NCI-H1048 (cell line): ENCODE measurements at regions not wholly inside any gene's neighbourhood (a gene's known extent, or its start where the extent isn't known, plus 50 kb on each side); places are given as distances from the start of the nearest gene placed in this dataset.
"Not testable (repeated sequence)": the region's sequence is repeated elsewhere in the genome, so short reads cannot be mapped to it uniquely, and the experiment has no call there.

Source experiments
- DNase-seq: peaks from one replicate; lab custom pipeline; 2025; lab: John Stamatoyannopoulos, UW

DNA sequence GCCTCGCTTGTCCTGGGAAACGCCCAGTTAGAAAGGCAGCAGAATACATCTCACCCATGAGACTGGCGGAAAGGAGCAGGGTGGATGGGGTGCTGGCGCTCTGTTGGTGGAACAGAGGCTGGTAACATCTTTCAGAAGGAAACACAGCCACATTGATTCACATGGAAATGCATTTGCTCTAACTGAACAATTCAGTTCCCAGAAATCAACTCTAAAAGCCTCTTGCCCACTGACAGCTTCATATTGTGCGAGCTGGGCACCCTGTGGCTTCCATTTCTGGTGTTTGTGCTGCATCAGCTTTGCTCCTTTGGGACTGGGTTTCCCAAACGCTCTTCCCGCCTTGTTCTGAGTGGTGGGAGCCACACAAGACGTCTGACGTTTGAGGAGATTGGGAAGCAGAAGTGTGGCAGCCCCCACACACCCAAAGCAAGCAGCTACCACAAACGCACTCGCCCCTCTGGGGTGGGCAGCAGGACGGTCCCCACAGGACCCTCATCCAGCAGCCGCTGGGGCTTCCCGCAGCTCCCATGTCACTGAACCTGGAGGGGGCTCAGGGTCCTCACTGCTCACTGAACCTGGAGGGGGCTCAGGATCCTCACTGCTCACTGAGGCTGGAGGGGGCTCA lies 229.5 kb downstream of the ERMARD start:
- no peak for DNase-seq

DNA sequence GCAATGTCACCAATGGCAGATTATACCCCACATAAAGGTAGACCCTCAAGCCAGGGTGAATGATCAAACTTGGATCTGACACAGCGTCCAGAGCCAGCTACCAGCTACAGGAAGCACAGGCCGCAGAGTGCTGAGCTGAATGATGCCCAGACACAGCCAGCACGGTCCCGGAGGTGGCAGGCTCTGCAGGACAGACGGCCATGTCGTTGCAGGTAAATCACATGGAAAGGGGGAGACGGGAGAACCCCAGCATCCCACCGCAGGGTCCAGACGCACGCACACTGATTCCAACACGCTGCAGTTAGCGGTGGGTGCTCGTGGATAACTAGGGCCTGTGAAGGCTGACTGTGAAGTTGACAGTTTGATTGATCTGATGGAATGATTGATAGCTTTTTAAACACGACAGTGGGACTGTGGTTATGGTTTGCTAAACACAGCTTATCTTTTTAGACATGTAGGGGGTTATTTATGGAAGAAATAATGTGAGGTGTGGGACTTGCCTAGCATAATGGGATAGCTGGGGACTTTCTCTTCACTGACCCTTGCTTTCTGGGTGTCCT lies 228.5 kb downstream of the ERMARD start:
- DNase-seq: no peak

- no peak for DNase-seq
These were observed 227.3 kb downstream of the ERMARD start for GRCh38 chr6:169978615-169979161.

- no peak for DNase-seq
These were observed 226.2 kb downstream of the ERMARD start for GRCh38 chr6:169977434-169978265.

GRCh38 chr6:169976301-169977081 lies 225.1 kb downstream of the ERMARD start:
- DNase-seq: no peak

DNA sequence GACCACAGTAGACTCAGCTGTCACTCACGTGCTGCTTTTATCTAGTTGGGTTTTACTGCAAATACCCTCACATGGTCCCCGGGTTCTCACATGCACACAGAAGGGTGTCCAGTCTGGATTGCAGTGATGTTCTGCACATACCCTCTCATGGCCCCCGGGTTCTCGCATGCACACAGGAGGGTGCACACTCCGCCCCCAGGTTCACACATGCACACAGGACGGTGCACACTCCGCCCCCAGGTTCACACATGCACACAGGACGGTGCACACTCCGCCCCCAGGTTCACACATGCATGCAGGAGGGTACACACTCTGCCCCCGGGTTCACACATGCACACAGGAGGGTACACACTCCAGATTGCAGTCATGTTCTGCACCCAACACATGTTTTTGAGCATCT lies 224.3 kb downstream of the ERMARD start:
- DNase-seq: no peak

GRCh38 chr6:169975286-169975685 lies 223.9 kb downstream of the ERMARD start:
- DNase-seq: no peak

- no peak for DNase-seq
These were observed 223.2 kb downstream of the ERMARD start for GRCh38 chr6:169974663-169975062.

- DNase-seq: not testable (repeated sequence)
These were observed 222.4 kb downstream of the ERMARD start for GRCh38 chr6:169973588-169974467.

- no peak for DNase-seq
These were observed 221.3 kb downstream of the ERMARD start for GRCh38 chr6:169972736-169973135.

GRCh38 chr6:169972101-169972651 lies 220.8 kb downstream of the ERMARD start:
- no peak for DNase-seq

- DNase-seq: no peak
These were observed 219.8 kb downstream of the ERMARD start for GRCh38 chr6:169971081-169971861.

- no peak for DNase-seq
These were observed 219.0 kb downstream of the ERMARD start for GRCh38 chr6:169970306-169970988.

DNA sequence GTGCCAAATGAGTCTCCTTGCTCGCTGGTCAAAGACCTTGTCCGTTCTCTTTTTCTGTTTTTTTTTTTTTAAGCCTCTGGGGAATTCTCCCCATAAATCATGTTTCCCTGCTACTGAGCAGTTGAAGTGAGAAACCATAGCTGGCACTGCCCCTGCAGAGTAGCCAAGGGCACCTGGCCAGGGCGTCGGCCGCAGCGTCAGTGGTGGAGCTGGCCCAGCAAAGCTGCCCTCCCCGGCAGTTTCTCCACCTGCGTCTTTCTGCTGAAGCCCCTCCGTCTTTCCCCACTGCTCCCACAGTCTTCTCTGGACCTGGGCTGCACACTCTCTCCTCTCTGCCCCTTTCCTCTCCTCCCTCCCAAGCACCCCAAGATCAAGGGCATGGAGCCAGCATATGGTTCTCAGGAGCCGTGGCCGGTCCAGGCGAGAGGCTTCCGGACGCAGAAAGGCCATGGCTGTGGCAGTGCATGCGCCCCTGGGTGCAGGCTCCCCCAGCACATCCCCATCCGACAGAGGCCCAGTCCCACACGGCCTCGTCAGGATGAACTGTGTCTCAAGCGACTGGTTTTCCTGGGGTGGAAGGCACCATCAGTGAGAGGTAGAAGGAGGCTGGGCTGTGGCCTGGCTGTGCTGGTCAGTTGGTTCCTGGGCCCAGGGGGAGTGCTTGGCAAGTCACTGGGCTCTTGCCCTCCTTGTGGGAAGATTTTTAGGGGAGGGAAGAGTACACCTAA lies 218.1 kb downstream of the ERMARD start:
- no peak for DNase-seq

GRCh38 chr6:169968541-169969270 lies 217.3 kb downstream of the ERMARD start:
- no peak for DNase-seq

GRCh38 chr6:169967687-169968086 lies 216.3 kb downstream of the ERMARD start:
- no peak for DNase-seq

DNA sequence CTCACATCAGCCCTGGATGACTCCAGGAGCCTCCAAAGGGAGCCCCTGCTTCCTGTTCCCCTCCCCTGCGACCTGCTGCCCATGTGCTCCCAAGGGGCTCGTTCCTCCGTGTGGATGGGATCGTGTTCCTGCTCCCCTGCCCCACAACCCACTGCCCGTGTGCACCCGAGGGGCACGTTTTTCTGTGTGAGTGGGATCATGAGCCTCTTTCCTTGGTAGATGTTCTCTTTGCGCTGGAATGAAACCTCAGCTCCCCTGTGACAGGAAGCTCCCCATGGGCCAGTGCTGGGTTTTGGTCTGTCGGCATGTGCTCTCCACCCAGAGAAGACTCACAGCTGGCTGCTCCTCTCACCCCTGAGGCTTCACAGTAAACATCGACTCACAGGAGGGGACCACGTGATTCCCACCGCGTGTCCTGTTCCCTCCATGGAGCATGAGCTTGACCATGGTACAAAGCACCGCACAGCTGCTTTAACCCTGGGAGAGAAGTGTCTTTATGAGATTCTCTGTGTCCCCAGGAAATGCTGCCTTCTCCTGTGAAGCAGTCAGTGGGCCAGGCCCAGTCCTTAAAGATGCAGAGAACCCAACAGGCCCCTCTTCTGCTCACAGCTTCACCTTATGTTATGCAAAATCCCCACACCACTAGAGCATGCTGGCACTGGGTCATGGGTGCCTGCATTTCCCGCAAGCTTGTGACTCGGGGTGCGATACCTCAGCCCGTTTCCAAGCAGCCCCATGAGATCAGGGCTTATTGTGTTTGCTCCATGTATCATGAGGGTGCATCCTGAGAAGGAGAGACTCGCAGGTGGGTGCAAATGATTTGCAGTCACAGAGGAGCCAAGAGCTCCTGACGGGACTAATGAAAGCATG lies 215.1 kb downstream of the ERMARD start:
- DNase-seq: no peak
